GM19324 (cell line): ENCODE measurements at regions not wholly inside any gene's neighbourhood (a gene's known extent, or its start where the extent isn't known, plus 50 kb on each side); places are given as distances from the start of the nearest gene placed in this dataset.

Experiments used
- ATAC-seq: cut with Tn5 transposase; IDR thresholded peaks from one replicate; pipeline ENCODE4 v1.9.1; 2021; ENCODE audit warnings: mild to moderate bottlenecking, moderate library complexity; ENCODE audit not compliant: unreplicated experiment, low FRiP score

GRCh38 chr9:7899753-7900152 is 100.2 kb upstream of the DMAC1 start:
- no peak for ATAC-seq

GRCh38 chr9:7894231-7894630 is 94.7 kb upstream of the DMAC1 start:
- no peak for ATAC-seq

- no peak for ATAC-seq
Measured at GRCh38 chr9:7892975-7893374, 93.4 kb upstream of the DMAC1 start.

- ATAC-seq = no peak
Measured at GRCh38 chr9:7879551-7880245, 80.1 kb upstream of the DMAC1 start.

- no peak for ATAC-seq
Measured at GRCh38 chr9:7871977-7872730, 72.6 kb upstream of the DMAC1 start.

- no peak for ATAC-seq
Measured at GRCh38 chr9:7869340-7869739, 69.8 kb upstream of the DMAC1 start.

- ATAC-seq = no peak
Measured at GRCh38 chr9:7862170-7862569, 62.6 kb upstream of the DMAC1 start.

GRCh38 chr9:7861086-7861485 is 61.5 kb upstream of the DMAC1 start:
- ATAC-seq = no peak

GRCh38 chr9:7860335-7860709 is 60.7 kb upstream of the DMAC1 start:
- ATAC-seq = no peak

GRCh38 chr9:7859701-7860334 is 60.2 kb upstream of the DMAC1 start:
- no peak for ATAC-seq

- no peak for ATAC-seq
Measured at GRCh38 chr9:7858166-7858565, 58.6 kb upstream of the DMAC1 start.

GRCh38 chr9:7854763-7855162 is 55.2 kb upstream of the DMAC1 start:
- no peak for ATAC-seq
